T-helper 9 cell (primary cell): ENCODE measurements at regions not wholly inside any gene's neighbourhood (a gene's known extent, or its start where the extent isn't known, plus 50 kb on each side); places are given as distances from the start of the nearest gene placed in this dataset.

ENCODE experiments used
- DNase-seq: peaks from one replicate; pipeline ENCODE4 v3.0.0-alpha.2; 2020

DNA sequence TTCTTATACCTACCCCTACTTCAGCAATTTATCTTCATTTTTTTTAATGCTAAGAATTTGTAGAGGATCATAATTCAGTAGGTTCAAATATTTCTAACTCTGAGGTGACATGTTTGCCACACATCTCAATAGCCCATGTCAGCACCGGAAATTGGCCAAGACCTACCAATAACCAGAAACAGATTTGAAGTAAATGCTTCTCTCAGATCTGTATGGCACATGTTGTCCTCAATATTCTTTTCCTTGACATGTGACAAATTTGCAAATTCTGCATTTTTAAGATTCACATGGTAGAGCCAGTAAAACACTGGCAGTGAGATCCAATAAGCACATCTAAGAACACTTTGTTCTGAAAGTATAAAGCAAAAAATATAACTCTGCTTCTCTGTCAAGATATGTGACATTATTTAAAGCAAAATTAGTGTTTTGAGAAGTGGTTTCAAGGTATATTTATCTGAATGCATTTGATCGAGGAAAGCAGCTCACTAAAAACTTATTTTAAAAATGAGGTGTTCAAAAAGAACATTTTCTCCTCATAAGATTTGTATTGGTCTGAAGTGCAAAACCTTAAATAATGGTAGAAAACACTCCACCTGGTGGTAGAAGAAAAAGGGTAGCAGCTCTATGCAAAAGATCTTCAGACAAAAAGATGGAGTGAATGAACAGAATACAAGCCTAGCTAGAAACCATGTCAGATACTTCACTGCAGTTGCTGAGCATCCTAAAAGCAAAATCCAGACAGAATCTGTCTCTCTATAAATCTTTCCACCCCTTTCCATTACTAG is 513.8 kb upstream of the FAM241A start:
- no peak for DNase-seq

DNA sequence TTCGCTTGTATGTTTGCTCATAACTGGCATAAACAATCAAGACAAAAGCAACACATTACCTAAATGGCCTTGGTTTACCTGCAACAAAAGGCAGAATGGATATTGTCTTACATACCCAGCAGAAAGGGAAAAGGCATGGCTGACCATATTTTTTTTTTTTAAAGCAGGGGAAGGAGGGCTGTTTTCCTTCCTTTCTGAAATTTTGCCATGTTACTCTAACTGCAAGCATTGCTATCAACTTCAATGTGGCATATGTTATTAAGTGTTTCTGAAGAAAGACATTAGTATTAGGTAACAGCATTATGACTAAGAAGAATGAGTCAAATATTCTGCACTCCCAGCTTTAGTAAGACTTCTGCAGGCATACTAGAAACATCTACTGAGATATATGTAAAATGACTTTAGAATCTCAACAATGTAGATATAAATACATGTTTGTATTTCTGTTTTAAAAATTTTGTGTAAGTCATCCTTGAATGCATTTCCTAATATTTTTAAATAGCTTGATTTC is 512.6 kb upstream of the FAM241A start:
- DNase-seq = no peak

DNA sequence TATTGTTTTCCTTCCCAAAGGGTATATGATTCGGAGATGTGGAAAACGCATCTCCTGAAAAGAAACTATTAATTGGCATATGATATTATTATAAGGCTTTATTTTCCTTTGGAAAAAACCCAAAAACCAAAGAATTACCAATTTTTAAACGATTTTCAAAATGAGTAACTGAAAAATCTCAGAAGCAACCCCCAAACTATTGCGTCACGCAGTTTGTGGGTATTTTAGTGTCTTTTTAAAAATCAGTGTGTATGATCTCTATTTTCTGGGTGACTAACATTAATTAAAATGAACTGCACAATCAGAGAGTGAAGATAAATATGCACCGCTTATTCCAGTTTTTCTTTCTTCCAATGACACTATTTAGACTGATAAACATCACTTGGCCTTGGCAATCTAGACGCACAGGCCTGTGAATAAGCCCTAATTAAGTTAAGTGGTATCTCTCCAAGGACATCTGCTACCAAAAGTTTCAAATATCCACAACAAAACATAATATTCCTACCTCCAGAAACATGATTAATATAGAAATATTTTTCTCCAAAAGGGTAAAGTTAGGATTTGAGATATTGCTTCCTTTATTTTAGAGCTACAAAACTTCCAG is 511.5 kb upstream of the FAM241A start:
- DNase-seq = no peak

DNA sequence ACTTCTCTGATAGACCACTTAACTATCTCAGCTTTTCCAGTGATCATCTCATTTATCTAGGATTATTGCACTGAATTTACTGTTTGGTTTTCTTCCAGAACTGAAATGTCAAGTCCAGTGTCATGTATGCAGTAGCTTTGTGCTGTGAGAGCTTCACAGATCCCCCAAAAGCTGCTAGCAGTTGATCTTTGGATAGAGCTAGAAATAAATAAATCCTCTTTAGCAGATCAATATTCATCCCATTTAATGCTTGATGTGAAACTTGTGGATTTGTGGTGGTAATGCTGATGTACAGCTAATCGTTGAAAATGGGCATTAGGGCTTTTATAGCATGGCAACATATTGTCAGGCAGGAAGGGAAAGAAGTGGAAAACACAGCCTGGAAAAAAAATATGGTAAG is 509.6 kb upstream of the FAM241A start:
- no peak for DNase-seq

DNA sequence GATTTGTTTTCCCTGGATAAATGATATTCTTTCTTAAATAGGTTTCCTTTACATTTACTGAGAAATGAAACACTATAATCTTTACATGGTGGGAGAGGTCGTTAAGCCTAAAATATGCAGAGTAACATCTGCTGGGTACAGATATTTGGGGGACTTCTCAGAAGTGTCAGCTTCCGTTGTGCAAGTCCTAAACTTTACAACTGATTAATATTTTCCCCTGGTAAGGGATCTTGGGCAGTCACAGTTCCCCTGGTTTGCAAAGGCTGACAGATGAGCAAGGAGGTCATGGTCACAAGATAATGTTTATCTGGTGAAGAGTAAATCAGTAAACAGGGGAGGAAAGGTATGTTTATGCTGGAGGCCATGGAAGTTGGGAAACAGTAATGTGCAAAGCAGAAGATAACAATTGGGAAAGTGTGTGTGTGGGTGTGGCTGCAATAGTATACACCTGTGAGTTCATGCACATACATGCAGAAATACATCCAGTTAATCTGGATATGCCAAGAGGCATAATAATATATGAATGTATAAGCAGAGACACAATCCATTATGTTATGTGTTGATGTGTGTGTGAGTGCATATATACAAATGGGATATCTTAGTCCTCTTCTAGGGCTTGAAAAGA is 508.2 kb upstream of the FAM241A start:
- no peak for DNase-seq

DNA sequence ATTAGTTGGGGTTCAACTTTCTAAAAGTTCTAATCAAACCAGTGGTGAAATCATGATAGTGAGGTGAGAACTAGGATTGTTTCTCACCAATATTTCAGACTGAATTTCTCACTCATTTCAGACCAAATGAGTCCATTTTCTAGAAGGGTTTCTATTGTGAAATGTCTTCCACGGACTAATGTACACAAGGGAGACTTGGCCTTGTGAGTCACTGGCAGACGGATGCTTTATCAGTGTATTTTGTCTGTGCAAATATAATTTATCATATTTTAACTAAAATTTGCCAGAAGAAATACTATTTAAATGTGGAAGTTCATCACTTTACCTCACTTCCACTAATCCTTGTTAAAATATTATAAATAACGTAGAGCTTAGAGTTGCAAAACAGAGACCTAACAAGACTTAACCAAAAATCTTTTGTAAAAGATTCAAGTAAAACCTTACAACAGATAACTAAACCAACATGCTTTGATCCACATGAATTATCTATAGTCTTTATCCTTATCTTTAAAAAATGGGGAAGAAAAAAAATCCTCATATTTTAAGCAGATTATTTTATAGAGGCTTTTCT is 506.0 kb upstream of the FAM241A start:
- no peak for DNase-seq

DNA sequence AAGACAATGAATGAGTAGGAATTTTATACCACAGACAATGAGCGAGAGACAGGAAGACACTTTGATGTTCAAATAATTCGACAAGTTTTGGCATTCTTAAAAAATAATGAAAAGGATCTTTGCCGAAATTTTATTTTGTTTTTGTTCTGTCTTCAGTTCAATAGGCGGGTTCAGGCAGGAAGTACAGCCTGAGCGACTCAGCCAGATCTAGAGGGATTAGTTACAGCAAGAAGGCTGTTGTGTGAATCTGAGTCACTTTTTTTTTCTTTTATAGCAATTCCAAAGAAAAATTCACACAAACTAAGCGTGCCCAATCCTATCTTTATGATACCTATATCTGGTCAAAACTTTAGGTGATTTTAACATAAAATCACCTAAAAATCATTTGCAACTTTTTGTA is 505.4 kb upstream of the FAM241A start:
- no peak for DNase-seq

DNA sequence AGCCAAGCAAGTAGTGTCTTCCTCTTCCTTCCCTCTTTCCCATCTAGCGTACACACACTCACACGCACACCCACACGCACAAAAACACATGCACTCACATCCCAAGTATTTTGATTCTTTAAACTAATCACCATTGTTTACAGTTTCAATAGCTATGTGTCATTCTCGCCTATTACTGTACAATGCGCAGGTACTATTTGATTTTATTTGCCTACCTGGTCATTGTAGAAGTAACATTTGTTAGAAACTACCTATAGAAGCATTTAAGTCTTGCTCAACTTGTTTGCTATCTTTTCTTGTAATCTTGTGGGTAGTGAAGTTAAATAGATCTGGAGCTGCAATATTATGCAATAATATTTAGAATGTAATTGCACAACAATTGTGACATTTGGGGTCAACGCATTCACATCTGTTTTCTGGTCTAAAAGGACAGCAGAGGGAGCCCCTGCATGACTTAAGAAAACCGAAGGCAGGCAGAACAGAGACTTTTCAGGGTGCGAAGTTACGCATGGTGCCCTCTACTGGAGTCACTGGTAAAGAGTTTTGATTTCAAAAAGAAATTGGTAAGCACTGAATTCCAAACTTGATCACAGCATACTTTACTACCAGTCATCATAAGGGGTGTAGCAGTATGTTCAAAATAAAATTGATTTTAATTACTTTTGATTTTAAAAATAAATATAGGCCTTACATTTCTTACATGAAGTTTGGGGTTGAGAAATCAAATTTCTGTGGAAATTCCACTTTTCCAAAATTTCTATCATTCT is 503.3 kb upstream of the FAM241A start:
- no peak for DNase-seq

DNA sequence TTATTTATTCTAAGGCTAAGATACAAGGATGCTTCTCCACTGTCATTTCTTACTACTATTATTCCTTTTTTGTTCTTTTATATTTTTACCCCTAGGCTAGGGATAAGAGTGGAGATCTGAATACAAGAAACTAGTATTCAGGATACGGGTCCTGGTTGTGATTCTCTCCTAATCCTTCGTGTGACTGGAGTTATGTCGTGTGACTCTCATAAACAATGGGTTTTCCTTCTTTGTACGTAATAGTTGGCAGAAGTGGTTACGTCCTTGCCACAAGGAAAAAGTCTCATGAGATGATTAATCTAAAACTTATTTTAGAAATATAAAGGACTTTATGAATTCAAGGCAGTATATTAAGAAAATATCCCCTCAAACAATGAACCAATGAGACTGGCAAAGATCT is 497.2 kb upstream of the FAM241A start:
- no peak for DNase-seq

DNA sequence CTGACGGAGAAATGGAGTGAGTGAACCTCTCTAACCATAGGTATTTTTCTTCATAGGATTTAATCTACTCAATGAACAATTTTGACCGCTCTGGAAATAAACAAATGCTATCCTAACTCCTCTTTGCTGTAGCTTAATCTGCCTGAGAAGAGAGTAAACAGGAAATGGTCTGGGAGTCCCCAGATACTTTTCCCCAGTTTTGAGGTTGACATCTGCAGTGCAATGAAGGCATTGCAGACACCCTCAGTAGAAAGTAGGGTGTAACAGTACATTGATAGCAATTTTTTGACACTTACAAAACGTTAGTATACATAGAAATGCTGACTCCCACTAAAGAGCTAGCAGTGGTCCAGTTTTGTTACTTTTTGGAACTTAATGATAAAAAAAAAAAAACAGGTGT is 495.9 kb upstream of the FAM241A start:
- no peak for DNase-seq

DNA sequence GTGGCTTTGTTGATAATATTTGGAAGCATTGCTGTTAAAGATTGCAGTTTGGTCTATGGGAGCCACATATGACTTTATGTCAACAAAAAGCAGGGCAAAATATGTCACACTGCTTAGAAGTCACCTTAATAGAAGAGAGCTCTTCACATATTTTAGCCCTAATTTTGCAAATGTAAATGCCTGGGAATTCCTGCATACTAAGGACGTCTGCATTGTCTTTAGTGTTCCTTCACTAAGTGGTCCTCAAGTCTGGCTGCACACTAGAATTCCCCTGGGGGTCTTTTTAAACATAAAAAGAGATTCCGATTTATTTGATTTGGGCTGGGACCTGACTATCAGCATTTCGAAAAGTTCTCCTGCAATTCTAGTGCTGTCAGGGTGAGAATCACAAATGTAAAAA is 495.1 kb upstream of the FAM241A start:
- DNase-seq = no peak

DNA sequence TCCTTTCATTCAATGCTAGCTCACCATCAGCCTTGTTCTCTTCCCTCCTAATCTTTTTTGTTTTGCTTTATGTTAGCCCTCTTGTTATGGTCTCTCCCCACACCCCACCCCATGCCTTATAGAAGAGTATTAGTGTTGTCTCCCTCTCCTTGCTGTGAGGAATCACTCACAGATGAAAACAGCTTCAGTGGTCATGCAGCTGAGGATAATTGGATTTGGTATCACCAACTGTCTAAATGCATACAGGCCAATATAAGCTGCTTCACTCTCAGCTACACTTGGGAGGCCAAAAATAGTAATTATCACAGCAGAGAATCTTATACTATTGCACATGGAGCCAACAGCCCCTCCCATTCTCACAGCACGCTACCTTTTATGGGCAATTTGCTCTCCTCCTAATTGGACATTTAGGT is 494.6 kb upstream of the FAM241A start:
- DNase-seq = no peak

DNA sequence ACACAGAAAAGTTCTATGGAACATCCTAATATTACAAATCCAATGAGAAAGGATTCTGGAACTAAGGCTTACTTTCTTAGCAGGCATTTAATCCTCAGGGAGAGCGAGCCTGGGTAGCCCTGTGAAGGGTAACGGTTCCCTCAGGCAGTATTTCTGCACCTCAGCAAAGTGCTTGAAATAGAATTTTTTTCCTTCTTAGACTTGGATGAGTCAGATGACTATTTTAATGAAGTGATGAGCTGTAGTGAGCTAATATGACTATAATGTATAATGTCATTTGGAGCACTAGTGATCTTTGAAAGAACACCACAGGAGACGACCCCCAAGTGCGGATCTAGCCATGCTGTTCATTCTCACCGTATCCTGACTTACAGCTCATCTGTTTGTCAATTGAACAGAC is 493.0 kb upstream of the FAM241A start:
- DNase-seq = no peak

DNA sequence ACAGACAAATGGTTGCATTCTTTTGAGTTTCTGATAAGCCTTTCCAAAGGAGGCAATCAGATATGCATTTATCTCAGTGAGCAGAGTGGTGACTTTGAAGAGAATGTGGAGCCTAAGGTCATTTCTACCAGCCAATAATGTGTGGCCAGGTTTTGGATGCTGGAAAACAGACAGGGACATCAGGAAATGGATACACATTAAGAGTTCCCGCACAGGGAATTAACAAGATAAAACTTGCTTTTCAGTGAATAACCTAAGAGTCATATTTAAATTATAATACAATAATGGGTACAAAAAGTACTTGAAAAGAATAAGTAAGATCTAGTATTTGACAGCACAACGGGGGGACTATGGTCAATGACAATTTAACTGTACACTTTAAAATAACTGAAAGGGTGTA is 492.3 kb upstream of the FAM241A start:
- no peak for DNase-seq

DNA sequence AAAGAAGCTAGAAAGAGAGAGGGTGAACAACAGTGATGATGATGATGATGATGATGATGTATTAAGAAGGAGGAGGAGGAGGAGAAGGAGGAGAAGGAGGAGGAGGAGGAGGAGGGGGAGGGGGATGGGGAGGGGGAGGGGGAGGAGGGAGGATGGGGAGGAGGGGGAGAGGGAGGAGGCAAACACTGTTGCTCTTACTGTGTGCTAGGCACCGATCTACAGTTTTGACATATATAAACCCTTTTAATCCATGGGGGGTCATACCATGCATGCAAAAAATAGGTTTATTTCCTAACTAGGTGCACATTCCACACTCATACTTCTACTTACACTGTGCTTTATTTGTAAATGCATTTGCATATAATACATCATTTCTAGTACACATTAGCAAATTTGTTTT is 482.8 kb upstream of the FAM241A start:
- no peak for DNase-seq

DNA sequence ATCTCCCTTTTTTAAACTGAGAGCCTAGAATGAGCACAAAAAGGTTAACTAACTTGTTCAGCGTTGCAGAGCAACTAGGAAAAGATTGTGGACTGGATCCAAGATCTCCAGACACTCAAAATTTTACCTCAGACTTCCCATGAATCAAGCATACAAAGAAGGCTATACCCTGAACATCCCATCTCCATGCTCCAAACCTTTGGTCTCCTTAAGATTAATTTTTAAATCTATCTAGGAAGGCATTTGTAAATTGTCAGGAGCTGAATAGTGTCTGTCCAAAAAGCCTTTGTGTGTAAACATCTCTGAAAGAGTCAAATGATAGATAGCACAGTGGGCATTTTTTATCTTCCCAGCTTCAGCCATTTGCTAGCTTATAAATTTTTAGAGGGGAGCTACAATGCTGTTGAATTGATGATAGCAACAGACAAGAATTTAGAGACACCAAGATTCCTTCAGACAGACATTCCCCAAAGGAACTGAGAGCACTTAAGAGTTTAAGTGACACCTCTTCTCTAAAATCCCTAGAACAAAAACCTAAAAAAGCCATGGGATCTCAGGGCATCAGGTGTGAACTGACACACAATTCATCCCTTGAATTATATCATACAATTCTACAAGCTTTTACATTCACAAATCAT is 480.8 kb upstream of the FAM241A start:
- no peak for DNase-seq

DNA sequence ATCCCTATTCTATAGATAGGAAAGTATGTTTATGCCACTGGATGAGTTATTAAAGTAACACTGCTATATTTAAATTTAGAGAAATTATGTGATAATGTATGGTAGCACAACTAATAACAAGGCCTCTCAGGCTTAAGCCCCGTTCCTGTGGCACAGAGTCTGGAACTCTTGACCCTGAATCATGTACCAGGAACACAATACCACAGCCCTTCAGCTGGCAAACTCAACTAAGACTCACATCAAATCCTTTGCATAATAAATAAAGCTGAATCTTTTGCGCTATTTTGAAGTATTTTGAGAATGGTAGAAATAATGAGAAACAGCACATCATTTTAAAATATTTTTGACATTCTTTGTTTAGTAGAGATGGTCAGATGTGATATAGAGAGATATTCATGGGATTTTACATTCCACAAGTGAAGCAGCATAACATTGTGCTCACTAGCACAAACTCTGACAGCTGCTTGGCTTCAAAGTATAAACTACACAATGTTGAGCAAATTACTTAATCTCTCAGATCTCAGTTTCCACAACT is 478.4 kb upstream of the FAM241A start:
- DNase-seq = no peak

DNA sequence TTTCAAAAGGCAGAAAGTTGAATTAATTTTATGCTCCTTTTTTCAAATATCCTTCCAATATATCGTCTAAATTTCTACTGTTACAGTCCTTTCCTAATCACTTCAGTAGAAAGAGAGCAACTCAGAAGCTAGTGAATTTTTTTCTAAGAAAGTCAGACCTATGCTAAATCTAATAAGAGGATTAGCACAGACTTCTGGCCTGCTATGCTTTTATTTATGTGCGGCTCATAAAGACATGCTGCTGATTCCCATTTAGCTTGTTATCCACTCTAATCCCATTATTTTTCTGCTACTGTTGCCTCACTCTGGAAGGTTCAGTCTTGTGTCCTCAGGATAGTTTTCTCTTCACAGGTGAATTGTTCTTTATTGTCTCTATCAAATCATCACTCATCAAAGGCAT is 473.5 kb upstream of the FAM241A start:
- no peak for DNase-seq

DNA sequence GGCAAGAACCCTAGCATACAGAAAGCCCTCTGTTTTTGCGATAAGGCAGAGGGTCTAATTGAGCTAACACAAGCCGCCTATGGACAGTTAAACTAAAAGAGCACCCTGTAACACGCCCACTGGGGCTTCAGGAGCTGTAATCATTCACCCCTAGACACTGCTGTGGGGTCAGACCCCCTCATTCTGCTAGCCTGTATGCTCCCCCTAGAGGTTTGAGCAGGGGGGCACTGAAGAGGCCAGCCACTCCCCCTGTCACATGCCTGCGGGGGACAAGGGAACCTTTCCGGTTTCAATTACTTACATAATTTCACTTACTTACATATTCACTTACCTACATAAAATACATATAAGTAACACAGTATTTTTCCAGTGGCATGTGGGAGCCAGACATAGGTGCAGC is 469.5 kb upstream of the FAM241A start:
- no peak for DNase-seq

DNA sequence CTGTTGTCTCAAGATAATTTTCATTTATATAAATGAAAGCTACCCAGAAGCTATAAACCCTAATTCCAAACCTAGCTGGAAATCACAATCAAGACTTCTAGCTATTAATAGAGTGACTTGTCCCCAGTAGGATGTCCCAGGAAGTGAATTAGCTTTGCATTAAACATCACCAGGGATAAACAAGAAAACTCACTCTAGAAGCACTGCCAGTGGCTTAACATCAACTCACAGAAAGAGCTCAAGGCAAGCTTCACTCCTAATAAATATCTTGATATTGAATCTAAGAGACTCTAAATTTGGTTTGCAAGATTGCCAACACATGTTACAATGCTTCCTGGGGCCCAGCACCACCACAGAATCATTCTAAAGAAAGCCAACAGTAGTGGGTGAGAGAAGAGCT is 468.7 kb upstream of the FAM241A start:
- DNase-seq = no peak

DNA sequence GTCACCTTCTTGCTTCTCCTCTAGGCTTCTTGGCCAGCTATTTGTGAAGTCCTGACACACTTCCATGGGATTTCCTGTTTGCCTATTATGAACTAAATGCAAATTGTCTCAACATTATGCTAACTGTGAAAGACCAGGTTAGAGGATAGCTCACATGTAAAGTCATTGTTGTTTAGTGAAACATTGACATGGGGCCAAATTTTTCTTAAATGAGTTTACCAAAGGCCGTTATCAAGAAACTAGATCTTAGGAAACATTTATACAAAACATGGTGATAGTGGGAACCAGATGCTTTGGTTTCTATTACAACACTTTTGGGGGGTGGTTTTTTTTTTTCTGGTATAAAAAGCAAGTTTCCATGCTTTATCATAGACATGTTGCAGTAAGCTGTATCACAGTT is 466.8 kb upstream of the FAM241A start:
- DNase-seq = no peak

DNA sequence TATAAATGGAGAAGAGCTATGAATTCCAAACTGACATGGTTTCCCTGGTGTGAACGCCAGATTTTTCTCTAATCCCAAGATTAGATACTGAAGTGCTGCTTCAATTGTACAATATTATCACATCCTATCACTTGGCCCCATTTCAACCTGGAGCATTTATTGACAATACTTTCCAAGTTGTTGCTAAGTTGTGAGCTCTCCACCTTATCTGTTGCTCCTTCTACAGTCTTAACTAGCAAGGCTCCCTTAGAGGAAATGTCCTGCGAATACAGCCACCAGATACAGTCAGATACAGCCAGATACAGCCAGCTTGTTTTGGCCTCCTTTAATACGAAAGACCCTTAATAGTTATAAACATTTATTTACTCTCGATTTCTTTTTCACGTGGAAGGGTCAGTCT is 466.3 kb upstream of the FAM241A start:
- DNase-seq = no peak
